GM12874 (cell line): ENCODE measurements at regions not wholly inside any gene's neighbourhood (a gene's known extent, or its start where the extent isn't known, plus 50 kb on each side); places are given as distances from the start of the nearest gene placed in this dataset.

Experiments used
- TF ChIP-seq, protein P1 (sequence below): IDR thresholded peaks from 2 replicates; pipeline ENCODE4 v1.5.1; 2011; ENCODE audit warnings: low read depth, mild to moderate bottlenecking, control low read depth, low read length, moderate library complexity; ENCODE audit not compliant: insufficient read depth

DNA sequence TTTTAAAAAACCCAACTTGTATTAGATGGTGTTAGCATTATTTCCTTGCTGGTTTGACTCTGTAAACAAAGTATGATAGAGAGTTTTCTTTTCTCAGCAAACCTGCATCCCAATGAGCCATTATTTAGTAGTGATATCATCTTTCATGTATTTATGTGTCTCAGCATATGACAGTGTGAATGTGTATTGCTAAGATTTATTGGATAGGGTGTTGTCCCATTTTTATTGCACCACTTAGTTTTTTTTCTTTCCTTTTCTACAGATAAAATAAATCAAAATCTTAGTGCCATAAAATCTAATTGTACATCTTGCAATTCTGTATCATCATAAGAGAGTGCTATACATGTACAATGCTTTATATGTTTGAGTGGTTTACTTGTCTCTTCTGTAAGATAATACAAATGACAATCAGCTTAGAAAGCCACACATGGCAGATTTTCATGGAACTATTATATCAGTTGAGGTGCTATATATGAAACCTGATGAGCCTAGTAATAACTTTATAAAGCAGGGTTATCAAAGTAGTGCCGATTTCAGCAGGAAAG is 149.2 kb upstream of the CYLC2 start:
- TF ChIP-seq, protein P1, sequence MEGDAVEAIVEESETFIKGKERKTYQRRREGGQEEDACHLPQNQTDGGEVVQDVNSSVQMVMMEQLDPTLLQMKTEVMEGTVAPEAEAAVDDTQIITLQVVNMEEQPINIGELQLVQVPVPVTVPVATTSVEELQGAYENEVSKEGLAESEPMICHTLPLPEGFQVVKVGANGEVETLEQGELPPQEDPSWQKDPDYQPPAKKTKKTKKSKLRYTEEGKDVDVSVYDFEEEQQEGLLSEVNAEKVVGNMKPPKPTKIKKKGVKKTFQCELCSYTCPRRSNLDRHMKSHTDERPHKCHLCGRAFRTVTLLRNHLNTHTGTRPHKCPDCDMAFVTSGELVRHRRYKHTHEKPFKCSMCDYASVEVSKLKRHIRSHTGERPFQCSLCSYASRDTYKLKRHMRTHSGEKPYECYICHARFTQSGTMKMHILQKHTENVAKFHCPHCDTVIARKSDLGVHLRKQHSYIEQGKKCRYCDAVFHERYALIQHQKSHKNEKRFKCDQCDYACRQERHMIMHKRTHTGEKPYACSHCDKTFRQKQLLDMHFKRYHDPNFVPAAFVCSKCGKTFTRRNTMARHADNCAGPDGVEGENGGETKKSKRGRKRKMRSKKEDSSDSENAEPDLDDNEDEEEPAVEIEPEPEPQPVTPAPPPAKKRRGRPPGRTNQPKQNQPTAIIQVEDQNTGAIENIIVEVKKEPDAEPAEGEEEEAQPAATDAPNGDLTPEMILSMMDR: no peak

DNA sequence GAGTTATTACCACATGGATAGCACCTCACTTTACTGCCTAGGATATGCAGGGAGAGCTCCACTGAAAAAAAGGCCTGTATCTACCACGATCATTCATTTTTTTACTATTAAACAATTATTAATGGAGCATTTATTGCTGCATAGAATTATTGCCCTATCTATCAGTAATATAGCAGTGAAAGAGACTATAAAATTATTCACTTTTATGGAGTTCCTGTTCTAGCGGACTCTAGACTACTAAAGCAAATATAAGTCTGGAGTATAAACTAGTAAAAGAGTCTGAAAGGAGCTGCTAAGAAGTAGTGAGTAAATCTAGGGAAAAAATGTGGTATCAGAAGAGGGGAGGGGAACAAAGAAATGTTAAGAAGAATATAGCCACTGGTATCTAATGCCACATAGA is 150.4 kb upstream of the CYLC2 start:
- TF ChIP-seq, protein P1: no peak

- TF ChIP-seq, protein P1: no peak
Measured at GRCh38 chr9:102842423-102842822, 152.7 kb upstream of the CYLC2 start.

DNA sequence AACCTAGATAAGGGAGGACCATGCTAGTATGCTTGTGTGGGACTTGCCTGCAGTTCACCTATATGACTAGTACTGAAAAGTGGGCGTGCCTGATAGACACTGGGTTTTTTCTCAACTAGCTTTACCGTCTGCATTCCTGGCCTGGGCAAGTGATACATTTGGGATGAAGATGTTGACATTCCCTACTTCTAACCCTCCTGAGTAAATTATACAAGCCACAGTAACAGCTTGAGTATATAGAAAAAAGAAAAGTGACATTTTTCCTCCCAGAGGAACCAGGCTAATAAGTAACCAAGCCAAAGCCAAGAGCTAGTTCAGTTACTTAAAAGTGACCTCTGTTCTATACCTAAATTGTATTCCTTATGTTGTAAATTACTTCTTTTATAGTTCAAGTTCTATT is 153.8 kb upstream of the CYLC2 start:
- TF ChIP-seq, protein P1: no peak

GRCh38 chr9:102840335-102840734 is 154.8 kb upstream of the CYLC2 start:
- TF ChIP-seq, protein P1: no peak

GRCh38 chr9:102832814-102833213 is 162.3 kb upstream of the CYLC2 start:
- TF ChIP-seq, protein P1: no peak

DNA sequence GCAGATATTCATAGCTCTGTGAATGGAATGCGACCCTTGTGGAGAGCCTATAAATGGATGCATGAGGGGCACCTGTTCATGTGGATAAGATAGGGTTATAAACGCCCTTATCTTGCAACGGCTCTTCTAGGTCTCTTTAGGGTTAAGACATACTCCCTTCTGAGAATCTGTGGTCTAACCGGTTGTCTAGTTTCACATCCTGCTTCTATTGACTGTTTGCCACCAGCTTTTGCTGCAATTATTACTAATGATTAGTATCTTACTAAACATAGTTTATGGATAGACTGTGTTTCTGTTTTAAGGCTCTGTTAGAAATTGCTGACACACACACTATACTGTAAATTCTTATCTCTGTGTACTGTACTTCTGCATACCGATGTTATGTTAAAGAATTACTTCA is 198.9 kb upstream of the CYLC2 start:
- TF ChIP-seq, protein P1: no peak
